ENCODE measurements at regions not wholly inside any gene's neighbourhood (a gene's known extent, or its start where the extent isn't known, plus 50 kb on each side); places are given as distances from the start of the nearest gene placed in this dataset.

DNA sequence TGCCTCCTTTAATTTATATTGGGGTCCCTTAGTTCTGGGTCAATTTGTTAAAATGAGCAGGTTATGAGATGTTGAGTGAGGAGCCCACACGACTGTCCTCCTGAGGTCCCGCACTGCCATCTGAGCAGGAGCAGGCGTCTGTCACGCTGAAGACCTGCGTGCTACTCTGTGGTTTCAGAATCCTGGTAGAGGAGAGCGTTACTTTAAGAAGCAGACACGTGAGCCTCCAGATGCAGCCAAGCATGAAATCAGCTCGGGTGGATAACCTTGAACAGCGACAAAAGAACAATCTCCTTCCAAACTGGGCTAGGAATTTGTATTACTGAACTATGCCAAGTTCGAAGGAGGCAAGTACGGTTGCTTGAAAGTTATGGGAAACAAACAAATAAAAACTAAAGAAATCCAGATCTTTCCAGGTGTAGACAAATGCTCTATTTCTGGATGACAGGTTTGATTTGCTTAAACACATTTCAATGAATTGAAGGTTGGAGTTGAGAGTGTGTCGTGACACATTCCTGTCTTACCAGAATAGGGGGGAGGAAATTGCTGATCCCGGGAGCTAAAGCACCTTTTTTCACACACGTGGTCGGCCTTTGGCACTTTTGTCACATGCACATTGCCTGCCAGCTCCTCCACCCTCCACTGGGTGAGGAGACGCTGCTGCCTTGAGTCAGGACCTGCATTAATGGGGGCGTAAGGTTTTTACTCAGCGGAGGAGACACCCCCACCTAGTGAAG lies 945.5 kb upstream of the SLC10A2 start:
- TF ChIP-seq, protein P1, sequence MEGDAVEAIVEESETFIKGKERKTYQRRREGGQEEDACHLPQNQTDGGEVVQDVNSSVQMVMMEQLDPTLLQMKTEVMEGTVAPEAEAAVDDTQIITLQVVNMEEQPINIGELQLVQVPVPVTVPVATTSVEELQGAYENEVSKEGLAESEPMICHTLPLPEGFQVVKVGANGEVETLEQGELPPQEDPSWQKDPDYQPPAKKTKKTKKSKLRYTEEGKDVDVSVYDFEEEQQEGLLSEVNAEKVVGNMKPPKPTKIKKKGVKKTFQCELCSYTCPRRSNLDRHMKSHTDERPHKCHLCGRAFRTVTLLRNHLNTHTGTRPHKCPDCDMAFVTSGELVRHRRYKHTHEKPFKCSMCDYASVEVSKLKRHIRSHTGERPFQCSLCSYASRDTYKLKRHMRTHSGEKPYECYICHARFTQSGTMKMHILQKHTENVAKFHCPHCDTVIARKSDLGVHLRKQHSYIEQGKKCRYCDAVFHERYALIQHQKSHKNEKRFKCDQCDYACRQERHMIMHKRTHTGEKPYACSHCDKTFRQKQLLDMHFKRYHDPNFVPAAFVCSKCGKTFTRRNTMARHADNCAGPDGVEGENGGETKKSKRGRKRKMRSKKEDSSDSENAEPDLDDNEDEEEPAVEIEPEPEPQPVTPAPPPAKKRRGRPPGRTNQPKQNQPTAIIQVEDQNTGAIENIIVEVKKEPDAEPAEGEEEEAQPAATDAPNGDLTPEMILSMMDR (IDR thresholded peaks at IDR 0.05; ENCODE audit: low read depth, low read length) = no peak
- in situ Hi-C loops (cut with HindIII; ENCODE audit: low sequenced_read_pairs) = no loop called here
- no peak overlapping the region for H3K4me3 ChIP-seq (ENCODE audit: low read depth, low read length)
- peak; percentile 22 for DNase-seq (ENCODE audit: low read depth, low spot score)

DNA sequence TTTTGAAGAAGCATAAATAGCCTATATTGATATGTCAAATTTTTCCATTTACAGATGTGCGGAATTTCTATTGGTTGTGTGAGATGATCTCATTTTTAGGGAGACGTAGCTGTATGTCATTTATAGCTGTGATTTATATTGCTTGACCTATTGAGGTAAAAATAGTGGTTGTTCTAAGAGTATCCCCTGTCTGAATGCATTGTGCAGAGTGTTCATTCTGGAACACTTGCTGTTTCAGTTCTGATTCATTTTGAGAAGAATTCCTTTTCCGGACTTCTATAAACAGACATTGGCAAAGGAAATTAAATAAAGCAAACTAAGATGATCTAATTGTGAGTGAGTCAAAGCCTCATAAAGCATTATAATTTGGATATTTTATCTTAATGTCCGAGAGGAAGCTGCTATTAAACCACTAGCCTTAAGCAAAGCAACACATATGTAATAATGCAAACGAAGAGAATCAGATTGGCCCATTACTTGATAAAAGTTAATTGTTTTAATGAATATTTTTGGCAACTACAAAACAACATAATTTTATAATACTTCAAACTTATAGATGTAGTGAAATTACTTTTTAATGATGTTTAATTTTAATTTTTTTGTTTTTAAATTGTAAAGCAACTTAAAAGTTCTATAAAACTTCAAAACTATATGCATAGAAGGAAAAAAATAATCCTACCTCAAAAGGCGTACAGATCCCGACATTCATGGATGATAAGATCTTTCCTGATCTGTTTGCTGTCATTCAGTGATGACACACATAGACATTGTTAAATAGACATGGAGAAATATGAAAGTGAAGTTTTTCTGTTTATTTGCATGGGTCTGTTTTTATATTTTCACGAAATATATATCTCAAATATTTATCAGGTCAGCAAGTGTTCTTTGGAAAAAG lies 942.6 kb upstream of the SLC10A2 start:
- in situ Hi-C loops (cut with HindIII; ENCODE audit: low sequenced_read_pairs) = no loop called here
- DNase-seq (ENCODE audit: low read depth, low spot score) = peak; percentile 85
- TF ChIP-seq, protein P1 (IDR thresholded peaks at IDR 0.05; ENCODE audit: low read depth, low read length) = no peak
- H3K4me3 ChIP-seq (ENCODE audit: low read depth, low read length) = no peak overlapping the region

DNA sequence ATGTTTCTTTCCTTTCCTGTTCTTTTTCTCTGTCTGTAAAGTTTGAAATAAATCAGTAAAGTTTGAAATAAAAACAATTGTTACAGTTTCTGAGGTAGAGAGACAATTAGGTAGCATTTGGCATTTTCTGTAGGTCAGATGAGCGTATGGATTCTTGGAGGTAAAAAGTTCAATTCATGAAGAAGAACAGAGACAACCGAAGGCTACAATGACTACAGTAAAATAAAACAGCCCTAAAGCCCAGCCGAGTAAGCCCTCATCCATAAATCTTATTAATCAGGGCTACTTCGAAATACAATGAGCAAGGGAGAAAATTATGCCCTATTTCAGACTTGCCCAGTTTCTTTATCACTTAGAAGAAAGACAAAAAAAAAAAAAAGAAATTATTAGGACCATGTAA lies 941.9 kb upstream of the SLC10A2 start:
- DNase-seq (ENCODE audit: low read depth, low spot score) = no peak
- no peak overlapping the region for H3K4me3 ChIP-seq (ENCODE audit: low read depth, low read length)
- TF ChIP-seq, protein P1 (IDR thresholded peaks at IDR 0.05; ENCODE audit: low read depth, low read length) = no peak
- in situ Hi-C loops (cut with HindIII; ENCODE audit: low sequenced_read_pairs) = no loop called here

DNA sequence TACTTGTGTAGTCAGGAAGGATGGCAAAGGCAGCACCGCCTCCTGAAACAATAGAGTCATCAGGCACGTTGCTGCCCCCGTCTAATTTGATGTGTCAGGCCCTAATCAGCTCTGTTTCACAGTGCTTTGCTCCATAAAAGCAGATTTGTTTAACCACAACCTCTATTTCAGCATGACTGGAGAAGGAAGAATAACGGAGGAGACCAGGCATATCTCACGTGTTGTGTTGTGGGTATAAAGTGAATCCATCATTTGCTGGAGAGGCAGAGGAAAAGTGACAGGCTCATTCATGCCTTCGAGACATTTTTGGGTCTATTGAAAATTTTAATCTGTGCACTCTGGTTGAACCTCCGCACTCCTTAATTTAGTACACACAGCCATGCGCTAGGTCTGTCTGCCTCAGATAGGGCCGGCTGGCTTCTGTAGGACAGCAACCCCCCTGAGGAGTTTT lies 940.4 kb upstream of the SLC10A2 start:
- peak; percentile 48 for DNase-seq (ENCODE audit: low read depth, low spot score)
- in situ Hi-C loops (cut with HindIII; ENCODE audit: low sequenced_read_pairs) = no loop called here
- no peak overlapping the region for H3K4me3 ChIP-seq (ENCODE audit: low read depth, low read length)
- TF ChIP-seq, protein P1 (IDR thresholded peaks at IDR 0.05; ENCODE audit: low read depth, low read length) = no peak

DNA sequence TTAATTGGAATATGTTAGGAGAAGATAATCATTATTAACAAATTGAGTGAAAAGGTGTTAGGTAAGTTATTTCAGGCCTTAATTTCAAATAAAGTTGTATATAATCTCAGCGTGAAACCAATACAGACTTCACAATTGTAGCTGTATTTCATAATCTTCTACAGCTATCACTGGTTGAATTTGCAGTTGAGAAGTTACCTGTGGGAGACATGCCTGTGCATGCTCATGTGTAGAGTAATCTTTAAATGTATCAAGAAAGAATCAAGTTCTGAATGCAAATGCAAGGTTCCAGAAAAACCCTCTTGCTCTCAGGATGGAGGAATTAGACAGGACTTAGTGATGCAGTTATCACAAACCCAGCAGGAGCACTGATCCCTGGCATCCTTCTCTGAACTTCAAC lies 938.4 kb upstream of the SLC10A2 start:
- no peak for DNase-seq (ENCODE audit: low read depth, low spot score)
- TF ChIP-seq, protein P1 (IDR thresholded peaks at IDR 0.05; ENCODE audit: low read depth, low read length) = no peak
- in situ Hi-C loops (cut with HindIII; ENCODE audit: low sequenced_read_pairs) = no loop called here

DNA sequence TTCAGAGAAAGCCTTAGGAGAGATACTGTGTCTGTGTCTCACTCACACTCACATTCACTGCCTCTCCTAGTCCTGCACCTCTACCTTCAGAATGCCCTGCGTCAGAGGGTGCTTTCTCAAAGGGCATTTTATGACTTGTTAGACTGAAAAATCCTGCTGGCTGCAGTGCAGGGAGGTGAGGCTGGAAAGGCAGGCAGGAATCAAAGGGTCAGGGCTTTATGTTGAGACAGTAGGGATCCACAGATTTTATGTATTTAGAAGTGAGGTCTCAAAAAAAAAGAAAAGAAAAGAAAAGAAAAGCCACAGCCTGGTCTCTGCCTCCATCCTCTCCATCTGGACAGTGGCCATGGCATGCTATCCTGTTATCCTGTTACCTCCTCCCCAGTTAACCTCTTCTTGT lies 936.0 kb upstream of the SLC10A2 start:
- TF ChIP-seq, protein P1 (IDR thresholded peaks at IDR 0.05; ENCODE audit: low read depth, low read length) = no peak
- DNase-seq (ENCODE audit: low read depth, low spot score) = no peak
- no peak overlapping the region for H3K4me3 ChIP-seq (ENCODE audit: low read depth, low read length)
- in situ Hi-C loops (cut with HindIII; ENCODE audit: low sequenced_read_pairs) = no loop called here

More for the DNA sequence above, 938.4 kb upstream of the SLC10A2 start:
- no peak overlapping the region for H3K4me3 ChIP-seq (ENCODE audit: low read depth, low read length)

Measured in astrocyte of the spinal cord (primary cell).